IMR-90 (cell line): ENCODE measurements at regions not wholly inside any gene's neighbourhood (a gene's known extent, or its start where the extent isn't known, plus 50 kb on each side); places are given as distances from the start of the nearest gene placed in this dataset.

Experiments
- ATAC-seq: fragments of 200-7000 bp; cut with Tn5 transposase; 2 replicates; pipeline ENCODE4 v1.9.1; 2020; ENCODE audit warnings: low read depth, mild to moderate bottlenecking, moderate library complexity
- BruUV-seq: library from RNA; stranded (reverse); fragments of 400-500 nt; replicated peaks from 2 replicates; lab custom pipeline; 2021; lab: Mats Ljungman, UMichigan
- CTCF ChIA-PET: fragments of 300-600 bp; formaldehyde crosslinking; extraction: SDS; loops from one replicate; lab custom pipeline; 2021; ENCODE audit warnings: antibody characterized with exemption; lab: Yijun Ruan, JAX
- POLR2A ChIA-PET: fragments of 300-600 bp; sonication (Branson Sonifier 250); formaldehyde crosslinking; loops from one replicate; lab custom pipeline; 2022; ENCODE audit warnings: antibody characterized with exemption; ENCODE audit not compliant: unreplicated experiment; lab: Charles Lee
- DNase-seq: peaks from one replicate; pipeline ENCODE4 v3.0.0; 2013
- H2AFZ ChIP-seq: replicated peaks from 2 replicates; pipeline ENCODE3; 2013; ENCODE audit warnings: low read length, mild to moderate bottlenecking; ENCODE audit not compliant: poor library complexity
- H2AK5ac ChIP-seq: 2 replicates; pipeline ENCODE4 v1.6.1; 2013; ENCODE audit warnings: low read depth, low read length, inconsistent platforms
- H2AK9ac ChIP-seq: replicated peaks from 2 replicates; pipeline ENCODE3; 2013; ENCODE audit warnings: mild to moderate bottlenecking, low read depth, low read length, moderate library complexity; ENCODE audit not compliant: poor library complexity
- H2BK120ac ChIP-seq: 2 replicates; pipeline ENCODE4 v1.6.1; 2013; ENCODE audit warnings: low read depth, low read length, inconsistent platforms
- H2BK15ac ChIP-seq: 3 replicates; pipeline ENCODE4 v1.6.1; 2013; ENCODE audit warnings: low read depth, low read length, inconsistent platforms
- H2BK20ac ChIP-seq: 2 replicates; pipeline ENCODE4 v1.6.1; 2013; ENCODE audit warnings: low read depth, mild to moderate bottlenecking, inconsistent platforms, low read length, moderate library complexity
- H2BK5ac ChIP-seq: 2 replicates; pipeline ENCODE4 v1.6.1; 2013; ENCODE audit warnings: mild to moderate bottlenecking, low read depth, low read length, inconsistent platforms; ENCODE audit not compliant: poor library complexity, severe bottlenecking
- H3K14ac ChIP-seq: replicated peaks from 2 replicates; pipeline ENCODE4 v1.6.1; 2013; ENCODE audit warnings: low read depth, low read length, inconsistent platforms
- H3K18ac ChIP-seq: 2 replicates; pipeline ENCODE4 v1.6.1; 2013; ENCODE audit warnings: low read depth, low read length, control low read depth
- H3K23ac ChIP-seq: 2 replicates; pipeline ENCODE4 v1.6.1; 2013; ENCODE audit warnings: low read depth, low read length, inconsistent platforms
- H3K27ac ChIP-seq: 2 replicates; pipeline ENCODE4 v1.5.1; 2013; ENCODE audit warnings: mild to moderate bottlenecking, control low read depth, low read length; ENCODE audit not compliant: insufficient read depth
- H3K27me3 ChIP-seq: 2 replicates; pipeline ENCODE4 v1.6.1; 2013; ENCODE audit warnings: low read length; ENCODE audit not compliant: control insufficient read depth, insufficient read depth
- H3K36me3 ChIP-seq: 2 replicates; pipeline ENCODE4 v1.6.1; 2013; ENCODE audit warnings: low read length, mixed read lengths; ENCODE audit not compliant: control insufficient read depth, insufficient read depth
- H3K4ac ChIP-seq: 2 replicates; pipeline ENCODE4 v1.6.1; 2013; ENCODE audit warnings: low read depth, low read length, inconsistent platforms
- H3K4me1 ChIP-seq: 2 replicates; pipeline ENCODE4 v1.6.1; 2013; ENCODE audit warnings: low read length, mixed read lengths; ENCODE audit not compliant: control insufficient read depth, insufficient read depth
- H3K4me2 ChIP-seq: 2 replicates; pipeline ENCODE4 v1.6.1; 2013; ENCODE audit warnings: low read depth, mild to moderate bottlenecking, control low read depth, low read length, moderate library complexity
- H3K4me3 ChIP-seq: 2 replicates; pipeline ENCODE4 v1.5.1; 2013; ENCODE audit warnings: low read depth, mild to moderate bottlenecking, control low read depth, low read length, moderate library complexity; ENCODE audit not compliant: insufficient read depth
- H3K56ac ChIP-seq: 2 replicates; pipeline ENCODE4 v1.6.1; 2013; ENCODE audit warnings: low read length, inconsistent platforms; ENCODE audit not compliant: insufficient read depth; ENCODE audit errors: extremely low read depth
- H3K79me1 ChIP-seq, 2 experiments: 2 replicates each; pipeline ENCODE4 v1.6.1; 2013; ENCODE audit warnings: low read length in 2 of 2, inconsistent platforms in 1 of 2, low read depth in 1 of 2
- H3K9ac ChIP-seq: 2 replicates; pipeline ENCODE4 v1.6.1; 2013; ENCODE audit warnings: low read depth, low read length, control low read depth
- H3K9me1 ChIP-seq: 2 replicates; pipeline ENCODE4 v1.6.1; 2013; ENCODE audit warnings: low read length, inconsistent platforms; ENCODE audit not compliant: insufficient read depth
- H3K9me3 ChIP-seq: 2 replicates; pipeline ENCODE4 v1.6.1; 2013; ENCODE audit warnings: low read length; ENCODE audit not compliant: control insufficient read depth, insufficient read depth
- H4K20me1 ChIP-seq: 2 replicates; pipeline ENCODE4 v1.6.1; 2013; ENCODE audit warnings: low read length, inconsistent platforms; ENCODE audit not compliant: insufficient read depth
- H4K5ac ChIP-seq: 2 replicates; pipeline ENCODE4 v1.6.1; 2013; ENCODE audit warnings: mild to moderate bottlenecking, low read depth, low read length, control low read depth
- H4K8ac ChIP-seq, 2 experiments: 2 replicates each; pipeline ENCODE4 v1.6.1; 2013; ENCODE audit warnings: low read depth in 2 of 2, low read length in 2 of 2, control low read depth in 1 of 2, inconsistent platforms in 1 of 2
- H4K91ac ChIP-seq: 2 replicates; pipeline ENCODE4 v1.6.1; 2013; ENCODE audit warnings: low read depth, low read length, inconsistent platforms; ENCODE audit not compliant: insufficient read depth
- BHLHE40 ChIP-seq: fragments of 150-350 bp; IDR thresholded peaks from 2 replicates; pipeline ENCODE4 v1.6.1; 2016; ENCODE audit warnings: mild to moderate bottlenecking, low read depth, low read length
- CEBPB ChIP-seq: IDR thresholded peaks from 2 replicates; pipeline ENCODE4 v1.6.1; 2012; ENCODE audit warnings: low read depth, low read length, improper control_type of control experiment
- CHD1 ChIP-seq: IDR thresholded peaks from 2 replicates; pipeline ENCODE4 v1.6.1; 2012; ENCODE audit warnings: low read depth, low read length, improper control_type of control experiment
- FOS ChIP-seq: fragments of 150-350 bp; IDR thresholded peaks from 2 replicates; pipeline ENCODE4 v1.6.1; 2016; ENCODE audit warnings: low read depth, low read length
- MAFK ChIP-seq: IDR thresholded peaks from 2 replicates; pipeline ENCODE4 v1.6.1; 2012; ENCODE audit warnings: low read depth, low read length, improper control_type of control experiment
- MAZ ChIP-seq: IDR thresholded peaks from 2 replicates; pipeline ENCODE4 v1.6.1; 2012; ENCODE audit warnings: low read depth, mild to moderate bottlenecking, low read length, improper control_type of control experiment, moderate library complexity, borderline replicate concordance
- MXI1 ChIP-seq: IDR thresholded peaks from 2 replicates; pipeline ENCODE4 v1.6.1; 2012; ENCODE audit warnings: low read depth, mild to moderate bottlenecking, low read length, moderate library complexity, borderline replicate concordance
- NFE2L2 ChIP-seq: fragments of 150-350 bp; IDR thresholded peaks from 2 replicates; pipeline ENCODE4 v1.6.1; 2016; ENCODE audit warnings: low read depth, mild to moderate bottlenecking, low read length
- POLR2A ChIP-seq: IDR thresholded peaks from 2 replicates; pipeline ENCODE4 v1.6.1; 2012; ENCODE audit warnings: mild to moderate bottlenecking, low read depth, low read length
- RAD21 ChIP-seq: IDR thresholded peaks from 2 replicates; pipeline ENCODE4 v1.6.1; 2012; ENCODE audit warnings: low read length, improper control_type of control experiment
- RCOR1 ChIP-seq: IDR thresholded peaks from 2 replicates; pipeline ENCODE4 v1.6.1; 2012; ENCODE audit warnings: mild to moderate bottlenecking, low read length, improper control_type of control experiment; ENCODE audit not compliant: insufficient replicate concordance
- RFX5 ChIP-seq: IDR thresholded peaks from 2 replicates; pipeline ENCODE4 v1.8.0; 2012; ENCODE audit warnings: low read depth, mild to moderate bottlenecking, low read length, moderate library complexity
- SMC3 ChIP-seq: fragments of 150-350 bp; IDR thresholded peaks from 2 replicates; pipeline ENCODE4 v1.6.1; 2016; ENCODE audit warnings: low read depth, mild to moderate bottlenecking, antibody characterized with exemption, low read length, moderate library complexity
- WGBS, 2 experiments: methylation state at CpG; one replicate each; pipeline versions ENCODE4 v1.1.5 to v1.1.7; 2013; ENCODE audit warnings: missing lambda C conversion rate in 2 of 2; ENCODE audit not compliant: insufficient read length in 1 of 2; ENCODE audit errors: extremely low coverage in 2 of 2; 5-methylcytosine and 5-hydroxymethylcytosine counted together
- dilution Hi-C: fragments of 300-500 bp; cut with HindIII; formaldehyde crosslinking; loops from one replicate; pipeline ENCODE4 v1.14.3; 2018; ENCODE audit warnings: low sequenced_read_pairs; ENCODE audit not compliant: unreplicated experiment
- in situ Hi-C: fragments of 300-500 bp; cut with MboI; formaldehyde crosslinking; loops from 3 replicates; pipeline ENCODE4 v1.14.3; 2019; ENCODE audit warnings: low sequenced_read_pairs, inconsistent platforms, mixed read lengths
- intact Hi-C: fragments of 100-400 bp; cut with micrococcal nuclease; formaldehyde crosslinking; loops from 2 replicates; pipeline ENCODE4 v1.10.0; 2022
- TF ChIP-seq, protein P1 (sequence below): fragments of 150-350 bp; IDR thresholded peaks from 2 replicates; pipeline ENCODE4 v1.6.1; 2017; ENCODE audit warnings: mild to moderate bottlenecking, antibody characterized with exemption, low read length, low read depth
- TF ChIP-seq, protein P2 (sequence below): fragments of 150-350 bp; IDR thresholded peaks from 2 replicates; pipeline ENCODE4 v1.6.1; 2016; ENCODE audit warnings: low read depth, mild to moderate bottlenecking, low read length, moderate library complexity, borderline replicate concordance
- TF ChIP-seq, protein P3 (sequence below): conservative IDR thresholded peaks from 2 replicates; pipeline ENCODE4 v1.5.1; 2012; ENCODE audit warnings: mild to moderate bottlenecking, low read depth, low read length, improper control_type of control experiment

DNA sequence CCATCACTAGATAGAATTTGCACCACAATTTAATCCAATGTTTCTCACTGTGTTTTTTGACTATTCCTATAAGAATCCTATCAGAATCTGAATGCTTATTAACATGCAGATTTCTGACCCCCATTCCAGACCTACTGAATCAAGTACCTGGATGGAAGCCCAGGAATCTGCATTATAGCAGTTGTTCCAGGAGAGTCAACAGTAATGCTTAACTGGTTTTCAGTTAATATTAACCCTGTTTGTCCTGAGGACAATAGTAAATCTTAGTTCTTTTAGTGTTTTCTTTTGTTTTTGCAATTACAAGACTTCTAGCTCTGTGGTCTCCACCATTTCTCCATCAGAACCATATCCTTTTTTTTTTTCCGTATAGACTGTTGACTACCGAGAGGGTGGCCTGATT lies 168.2 kb downstream of the SREK1 start:
- H2BK15ac ChIP-seq = no peak overlapping the region
- no peak overlapping the region for H2BK20ac ChIP-seq
- no peak overlapping the region for H2AK5ac ChIP-seq
- in situ Hi-C loops = loop anchor here (25.0 kb wide), 1 partner anchor 900 kb away; no protein-coding TSS in a partner anchor
- TF ChIP-seq NFE2L2 (no peak), MAZ (no peak), MAFK (no peak), RAD21 (no peak), BHLHE40 (no peak), SMC3 (no peak), RCOR1 (no peak), FOS (no peak), CEBPB (no peak), MXI1 (no peak), POLR2A (no peak), CHD1 (no peak), RFX5 (no peak)
- TF ChIP-seq, protein P1, sequence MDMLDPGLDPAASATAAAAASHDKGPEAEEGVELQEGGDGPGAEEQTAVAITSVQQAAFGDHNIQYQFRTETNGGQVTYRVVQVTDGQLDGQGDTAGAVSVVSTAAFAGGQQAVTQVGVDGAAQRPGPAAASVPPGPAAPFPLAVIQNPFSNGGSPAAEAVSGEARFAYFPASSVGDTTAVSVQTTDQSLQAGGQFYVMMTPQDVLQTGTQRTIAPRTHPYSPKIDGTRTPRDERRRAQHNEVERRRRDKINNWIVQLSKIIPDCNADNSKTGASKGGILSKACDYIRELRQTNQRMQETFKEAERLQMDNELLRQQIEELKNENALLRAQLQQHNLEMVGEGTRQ = no peak
- TF ChIP-seq, protein P2, sequence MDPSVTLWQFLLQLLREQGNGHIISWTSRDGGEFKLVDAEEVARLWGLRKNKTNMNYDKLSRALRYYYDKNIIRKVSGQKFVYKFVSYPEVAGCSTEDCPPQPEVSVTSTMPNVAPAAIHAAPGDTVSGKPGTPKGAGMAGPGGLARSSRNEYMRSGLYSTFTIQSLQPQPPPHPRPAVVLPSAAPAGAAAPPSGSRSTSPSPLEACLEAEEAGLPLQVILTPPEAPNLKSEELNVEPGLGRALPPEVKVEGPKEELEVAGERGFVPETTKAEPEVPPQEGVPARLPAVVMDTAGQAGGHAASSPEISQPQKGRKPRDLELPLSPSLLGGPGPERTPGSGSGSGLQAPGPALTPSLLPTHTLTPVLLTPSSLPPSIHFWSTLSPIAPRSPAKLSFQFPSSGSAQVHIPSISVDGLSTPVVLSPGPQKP = no peak
- TF ChIP-seq, protein P3, sequence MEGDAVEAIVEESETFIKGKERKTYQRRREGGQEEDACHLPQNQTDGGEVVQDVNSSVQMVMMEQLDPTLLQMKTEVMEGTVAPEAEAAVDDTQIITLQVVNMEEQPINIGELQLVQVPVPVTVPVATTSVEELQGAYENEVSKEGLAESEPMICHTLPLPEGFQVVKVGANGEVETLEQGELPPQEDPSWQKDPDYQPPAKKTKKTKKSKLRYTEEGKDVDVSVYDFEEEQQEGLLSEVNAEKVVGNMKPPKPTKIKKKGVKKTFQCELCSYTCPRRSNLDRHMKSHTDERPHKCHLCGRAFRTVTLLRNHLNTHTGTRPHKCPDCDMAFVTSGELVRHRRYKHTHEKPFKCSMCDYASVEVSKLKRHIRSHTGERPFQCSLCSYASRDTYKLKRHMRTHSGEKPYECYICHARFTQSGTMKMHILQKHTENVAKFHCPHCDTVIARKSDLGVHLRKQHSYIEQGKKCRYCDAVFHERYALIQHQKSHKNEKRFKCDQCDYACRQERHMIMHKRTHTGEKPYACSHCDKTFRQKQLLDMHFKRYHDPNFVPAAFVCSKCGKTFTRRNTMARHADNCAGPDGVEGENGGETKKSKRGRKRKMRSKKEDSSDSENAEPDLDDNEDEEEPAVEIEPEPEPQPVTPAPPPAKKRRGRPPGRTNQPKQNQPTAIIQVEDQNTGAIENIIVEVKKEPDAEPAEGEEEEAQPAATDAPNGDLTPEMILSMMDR = no peak
- dilution Hi-C loops = no loop called here
- no peak overlapping the region for H3K9ac ChIP-seq
- no peaks in the 10 kb centered on the region for H3K4me1 ChIP-seq
- H3K4ac ChIP-seq = no peak overlapping the region
- H2AK9ac ChIP-seq = no peak overlapping the region
- ChIA-PET POLR2A (no interaction called here), CTCF (interaction anchor here (0.7 kb wide), 1 partner anchor 1948 kb away, joined by 4 read pairs; no protein-coding TSS in a partner anchor)
- no peaks in the 10 kb centered on the region for H3K9me3 ChIP-seq
- no peak overlapping the region for H3K56ac ChIP-seq
- H3K27ac ChIP-seq = no peak overlapping the region
- no peaks in the 10 kb centered on the region for H3K79me1 ChIP-seq
- H4K8ac ChIP-seq = no peak overlapping the region
- no peak overlapping the region for H4K5ac ChIP-seq
- H3K36me3 ChIP-seq = no peaks in the 10 kb centered on the region
- no peaks in the 10 kb centered on the region for H4K20me1 ChIP-seq
- no peak overlapping the region for H3K23ac ChIP-seq
- no peak overlapping the region for H2BK120ac ChIP-seq
- intact Hi-C loops = no loop called here
- H3K9me1 ChIP-seq = no peaks in the 10 kb centered on the region
- H2BK5ac ChIP-seq = no peak overlapping the region
- WGBS, 2 experiments = no CpG with 5 or more reads among the region's 2 CpGs
- H3K18ac ChIP-seq = no peak overlapping the region
- H3K14ac ChIP-seq = no peak overlapping the region
- no peak overlapping the region for H4K91ac ChIP-seq
- ATAC-seq (no peak), DNase-seq (no peak)
- H3K4me2 ChIP-seq = no peak overlapping the region
- no peak overlapping the region for H3K4me3 ChIP-seq
- no TSS peak for BruUV-seq
- H2AFZ ChIP-seq = no peak overlapping the region
- H3K27me3 ChIP-seq = no peaks in the 10 kb centered on the region
